ENCODE measurements at regions not wholly inside any gene's neighbourhood (a gene's known extent, or its start where the extent isn't known, plus 50 kb on each side); places are given as distances from the start of the nearest gene placed in this dataset.

- TF ChIP-seq CTCF (IDR thresholded peaks at IDR 0.05) (no peak), POLR2A (IDR thresholded peaks at IDR 0.05) (no peak)
Measured at GRCh38 chr9:82449986-82450385, 461.4 kb downstream of the SPATA31D1 start.

Measured in suprapubic skin (tissue), 3 donors.